Neural cell (in vitro differentiated cells): ENCODE measurements at regions not wholly inside any gene's neighbourhood (a gene's known extent, or its start where the extent isn't known, plus 50 kb on each side); places are given as distances from the start of the nearest gene placed in this dataset.

Experiments used
- H2AFZ ChIP-seq: fragments of 200-600, 300-800 bp; sonication (generic), shearing (Covaris generic); 2 replicates; pipeline ENCODE4 v1.6.0; 2014; ENCODE audit warnings: low read depth, mild to moderate bottlenecking, antibody characterized with exemption, low read length, moderate library complexity
- H3F3A ChIP-seq: fragments of 200-600 bp; shearing (Covaris generic); 2 replicates; pipeline ENCODE4 v1.6.1; 2016; ENCODE audit warnings: mild to moderate bottlenecking, moderate library complexity, mixed read lengths, antibody characterized with exemption, low read length; ENCODE audit not compliant: insufficient read depth, poor library complexity, severe bottlenecking
- H3K27ac ChIP-seq: fragments of 200-600, 300-800 bp; sonication (generic), shearing (Covaris generic); 2 replicates; pipeline ENCODE4 v1.5.1; 2014; ENCODE audit warnings: mild to moderate bottlenecking, low read length, moderate library complexity
- H3K27me3 ChIP-seq: fragments of 300-800, 200-600 bp; sonication (generic), shearing (Covaris generic); 2 replicates; pipeline ENCODE4 v1.6.0; 2014; ENCODE audit warnings: mild to moderate bottlenecking, low read depth, low read length, moderate library complexity; ENCODE audit not compliant: insufficient read depth
- H3K36me3 ChIP-seq: fragments of 300-800, 200-600 bp; sonication (generic), shearing (Covaris generic); 2 replicates; pipeline ENCODE4 v1.5.1; 2014; ENCODE audit warnings: mild to moderate bottlenecking, antibody characterized with exemption, low read length, moderate library complexity; ENCODE audit not compliant: insufficient read depth
- H3K4me2 ChIP-seq: fragments of 300-800, 200-600 bp; sonication (generic), shearing (Covaris generic); 2 replicates; pipeline ENCODE4 v1.6.0; 2014; ENCODE audit warnings: mild to moderate bottlenecking, low read length
- H3K4me3 ChIP-seq: fragments of 300-800, 200-600 bp; sonication (generic), shearing (Covaris generic); 2 replicates; pipeline ENCODE4 v1.5.1; 2014; ENCODE audit warnings: mild to moderate bottlenecking, low read length, moderate library complexity
- H3K79me2 ChIP-seq: fragments of 200-600 bp; shearing (Covaris generic); replicated peaks from 2 replicates; pipeline ENCODE4 v1.6.0; 2014; ENCODE audit warnings: mild to moderate bottlenecking, low read length, moderate library complexity; ENCODE audit not compliant: insufficient read depth
- H3K9ac ChIP-seq: fragments of 300-800, 200-600 bp; sonication (generic), shearing (Covaris generic); 2 replicates; pipeline ENCODE4 v1.6.1; 2016; ENCODE audit warnings: mild to moderate bottlenecking, low read length, mixed read lengths
- H3K9me2 ChIP-seq: fragments of 200-600 bp; shearing (Covaris generic); 2 replicates; pipeline ENCODE4 v1.6.1; 2016; ENCODE audit warnings: mild to moderate bottlenecking, low read length, mixed read lengths; ENCODE audit not compliant: insufficient read depth
- H3K9me3 ChIP-seq: fragments of 200-600, 300-800 bp; sonication (generic), shearing (Covaris generic); 2 replicates; pipeline ENCODE4 v1.6.1; 2016; ENCODE audit warnings: mild to moderate bottlenecking, mixed run types, low read length, moderate library complexity, mixed read lengths
- H4K20me1 ChIP-seq: fragments of 200-600 bp; shearing (Covaris generic); 2 replicates; pipeline ENCODE4 v1.6.1; 2016; ENCODE audit warnings: mild to moderate bottlenecking, mixed run types; ENCODE audit not compliant: insufficient read depth
- EP300 ChIP-seq: fragments of 450-650 bp; conservative IDR thresholded peaks from 2 replicates; pipeline ENCODE4 v1.6.1; 2014; ENCODE audit warnings: antibody characterized with exemption, mild to moderate bottlenecking, moderate library complexity; ENCODE audit not compliant: poor library complexity, severe bottlenecking
- EZH2 ChIP-seq: fragments of 200-600, 300-800 bp; shearing (Covaris generic), sonication (generic); IDR thresholded peaks from 2 replicates; pipeline ENCODE4 v1.6.1; 2014; ENCODE audit warnings: antibody characterized with exemption, low read length, borderline replicate concordance, mild to moderate bottlenecking; ENCODE audit not compliant: insufficient read depth, poor library complexity, severe bottlenecking
- MXI1 ChIP-seq: fragments of 450-650 bp; conservative IDR thresholded peaks from 2 replicates; pipeline ENCODE4 v1.6.1; 2014; ENCODE audit warnings: antibody characterized with exemption, mild to moderate bottlenecking; ENCODE audit not compliant: poor library complexity, severe bottlenecking
- SMC3 ChIP-seq: fragments of 450-650 bp; conservative IDR thresholded peaks from 2 replicates; pipeline ENCODE4 v1.6.1; 2014; ENCODE audit warnings: antibody characterized with exemption, mild to moderate bottlenecking, moderate library complexity; ENCODE audit not compliant: poor library complexity
- TF ChIP-seq, protein P1 (sequence below): fragments of 450-650 bp; IDR thresholded peaks from 2 replicates; pipeline ENCODE4 v1.5.1; 2014; ENCODE audit warnings: antibody characterized with exemption, mild to moderate bottlenecking, moderate library complexity; ENCODE audit not compliant: poor library complexity, severe bottlenecking
- TF ChIP-seq, protein P2 (sequence below): IDR thresholded peaks from 2 replicates; pipeline ENCODE4 v1.6.1; 2012; ENCODE audit warnings: borderline replicate concordance

DNA sequence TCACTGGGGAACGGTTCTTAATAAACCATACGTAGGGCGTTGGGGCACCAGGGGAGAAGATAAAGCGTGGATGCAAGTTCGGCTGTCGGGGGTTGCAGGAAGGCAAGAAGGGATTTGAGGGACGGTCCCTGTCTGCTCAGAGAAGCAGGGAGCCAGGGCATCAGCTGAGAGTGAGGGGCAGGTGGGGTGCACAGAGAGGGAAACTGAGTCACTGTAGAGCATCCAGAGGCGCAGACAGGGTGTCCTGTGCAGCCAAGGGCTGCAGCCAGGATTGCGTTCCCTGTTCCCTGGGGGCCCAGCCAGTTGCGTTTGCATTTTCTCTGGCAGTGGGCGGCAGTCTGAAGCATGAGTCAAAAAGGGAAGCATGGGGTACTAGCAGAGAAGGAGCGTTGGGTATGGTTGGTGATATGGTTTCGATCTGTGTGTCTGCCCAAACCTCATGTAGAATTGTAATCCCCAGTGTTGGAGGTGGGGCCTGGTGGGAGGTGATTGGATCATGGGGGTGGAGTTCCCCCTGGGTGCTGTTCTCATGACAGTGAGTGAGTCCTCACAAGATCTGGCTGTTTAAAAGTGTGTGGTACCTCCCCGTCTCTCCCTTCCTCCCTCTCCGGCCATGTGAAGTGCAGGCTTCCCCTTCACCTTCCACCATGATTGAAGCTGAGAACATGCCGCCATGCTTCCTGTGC lies 202.9 kb downstream of the NDUFA10 start:
- H4K20me1 ChIP-seq, result no peaks in the 10 kb centered on the region
- TF ChIP-seq MXI1 (no peak), EZH2 (no peak)
- TF ChIP-seq, protein P1, sequence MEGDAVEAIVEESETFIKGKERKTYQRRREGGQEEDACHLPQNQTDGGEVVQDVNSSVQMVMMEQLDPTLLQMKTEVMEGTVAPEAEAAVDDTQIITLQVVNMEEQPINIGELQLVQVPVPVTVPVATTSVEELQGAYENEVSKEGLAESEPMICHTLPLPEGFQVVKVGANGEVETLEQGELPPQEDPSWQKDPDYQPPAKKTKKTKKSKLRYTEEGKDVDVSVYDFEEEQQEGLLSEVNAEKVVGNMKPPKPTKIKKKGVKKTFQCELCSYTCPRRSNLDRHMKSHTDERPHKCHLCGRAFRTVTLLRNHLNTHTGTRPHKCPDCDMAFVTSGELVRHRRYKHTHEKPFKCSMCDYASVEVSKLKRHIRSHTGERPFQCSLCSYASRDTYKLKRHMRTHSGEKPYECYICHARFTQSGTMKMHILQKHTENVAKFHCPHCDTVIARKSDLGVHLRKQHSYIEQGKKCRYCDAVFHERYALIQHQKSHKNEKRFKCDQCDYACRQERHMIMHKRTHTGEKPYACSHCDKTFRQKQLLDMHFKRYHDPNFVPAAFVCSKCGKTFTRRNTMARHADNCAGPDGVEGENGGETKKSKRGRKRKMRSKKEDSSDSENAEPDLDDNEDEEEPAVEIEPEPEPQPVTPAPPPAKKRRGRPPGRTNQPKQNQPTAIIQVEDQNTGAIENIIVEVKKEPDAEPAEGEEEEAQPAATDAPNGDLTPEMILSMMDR, result no peak
- no peaks in the 10 kb centered on the region for H3K9me2 ChIP-seq
- no peak overlapping the region for H3K4me2 ChIP-seq
- H3K79me2 ChIP-seq, result no peaks in the 10 kb centered on the region
- H3K27ac ChIP-seq, result no peak overlapping the region
- no peak overlapping the region for H3K4me3 ChIP-seq
- H3F3A ChIP-seq, result no peaks in the 10 kb centered on the region
- no peak overlapping the region for H3K9ac ChIP-seq
- no peaks in the 10 kb centered on the region for H3K27me3 ChIP-seq
- no peaks in the 10 kb centered on the region for H3K36me3 ChIP-seq
- no peak overlapping the region for H2AFZ ChIP-seq
- H3K9me3 ChIP-seq, result no peaks in the 10 kb centered on the region

DNA sequence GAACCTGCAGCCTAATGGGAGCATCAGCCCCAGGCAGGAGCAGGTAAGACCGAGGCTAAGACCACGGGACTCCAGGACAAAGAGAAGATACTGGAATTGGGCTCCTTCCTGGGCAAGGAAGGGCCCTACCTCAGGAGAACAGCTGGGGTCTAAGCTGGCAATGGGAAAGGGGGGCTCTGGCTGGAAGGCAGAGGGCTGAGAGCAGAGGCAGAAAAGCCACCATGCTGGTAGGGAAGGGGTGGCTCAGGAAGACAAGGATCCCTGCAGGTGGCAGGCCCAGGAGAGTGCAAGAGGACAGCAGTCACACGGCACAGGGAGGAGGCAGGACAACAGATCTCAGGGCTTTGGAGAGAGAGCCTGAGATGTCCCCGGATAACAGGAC lies 203.5 kb downstream of the NDUFA10 start:
- no peaks in the 10 kb centered on the region for H3F3A ChIP-seq
- no peaks in the 10 kb centered on the region for H3K79me2 ChIP-seq
- no peak overlapping the region for H3K4me2 ChIP-seq
- TF ChIP-seq EP300 (no peak), MXI1 (no peak), EZH2 (no peak), SMC3 (no peak)
- TF ChIP-seq, protein P2, sequence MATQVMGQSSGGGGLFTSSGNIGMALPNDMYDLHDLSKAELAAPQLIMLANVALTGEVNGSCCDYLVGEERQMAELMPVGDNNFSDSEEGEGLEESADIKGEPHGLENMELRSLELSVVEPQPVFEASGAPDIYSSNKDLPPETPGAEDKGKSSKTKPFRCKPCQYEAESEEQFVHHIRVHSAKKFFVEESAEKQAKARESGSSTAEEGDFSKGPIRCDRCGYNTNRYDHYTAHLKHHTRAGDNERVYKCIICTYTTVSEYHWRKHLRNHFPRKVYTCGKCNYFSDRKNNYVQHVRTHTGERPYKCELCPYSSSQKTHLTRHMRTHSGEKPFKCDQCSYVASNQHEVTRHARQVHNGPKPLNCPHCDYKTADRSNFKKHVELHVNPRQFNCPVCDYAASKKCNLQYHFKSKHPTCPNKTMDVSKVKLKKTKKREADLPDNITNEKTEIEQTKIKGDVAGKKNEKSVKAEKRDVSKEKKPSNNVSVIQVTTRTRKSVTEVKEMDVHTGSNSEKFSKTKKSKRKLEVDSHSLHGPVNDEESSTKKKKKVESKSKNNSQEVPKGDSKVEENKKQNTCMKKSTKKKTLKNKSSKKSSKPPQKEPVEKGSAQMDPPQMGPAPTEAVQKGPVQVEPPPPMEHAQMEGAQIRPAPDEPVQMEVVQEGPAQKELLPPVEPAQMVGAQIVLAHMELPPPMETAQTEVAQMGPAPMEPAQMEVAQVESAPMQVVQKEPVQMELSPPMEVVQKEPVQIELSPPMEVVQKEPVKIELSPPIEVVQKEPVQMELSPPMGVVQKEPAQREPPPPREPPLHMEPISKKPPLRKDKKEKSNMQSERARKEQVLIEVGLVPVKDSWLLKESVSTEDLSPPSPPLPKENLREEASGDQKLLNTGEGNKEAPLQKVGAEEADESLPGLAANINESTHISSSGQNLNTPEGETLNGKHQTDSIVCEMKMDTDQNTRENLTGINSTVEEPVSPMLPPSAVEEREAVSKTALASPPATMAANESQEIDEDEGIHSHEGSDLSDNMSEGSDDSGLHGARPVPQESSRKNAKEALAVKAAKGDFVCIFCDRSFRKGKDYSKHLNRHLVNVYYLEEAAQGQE, result no peak
- TF ChIP-seq, protein P1, result no peak
- no peak overlapping the region for H3K9ac ChIP-seq
- no peaks in the 10 kb centered on the region for H3K9me2 ChIP-seq
- no peaks in the 10 kb centered on the region for H3K9me3 ChIP-seq
- H3K4me3 ChIP-seq, result no peak overlapping the region
- no peak overlapping the region for H2AFZ ChIP-seq
- H4K20me1 ChIP-seq, result no peaks in the 10 kb centered on the region
- no peaks in the 10 kb centered on the region for H3K27me3 ChIP-seq
- H3K36me3 ChIP-seq, result no peaks in the 10 kb centered on the region
- no peak overlapping the region for H3K27ac ChIP-seq
